Fibroblast of mammary gland (primary cell): ENCODE measurements at regions not wholly inside any gene's neighbourhood (a gene's known extent, or its start where the extent isn't known, plus 50 kb on each side); places are given as distances from the start of the nearest gene placed in this dataset.

ENCODE experiments used
- DNase-seq: peaks from one replicate; pipeline ENCODE4 v3.0.0-alpha.2; 2010; ENCODE audit warnings: low read depth
- H3K4me3 ChIP-seq: 2 replicates; pipeline ENCODE4 v1.5.1; 2011; ENCODE audit warnings: low read depth, mild to moderate bottlenecking, low read length, moderate library complexity; ENCODE audit not compliant: control insufficient read depth
- CTCF ChIP-seq: conservative IDR thresholded peaks from 2 replicates; pipeline ENCODE4 v1.5.1; 2011; ENCODE audit warnings: low read depth, low read length, inconsistent platforms; ENCODE audit not compliant: control insufficient read depth, insufficient read depth

GRCh38 chr4:83873996-83874395 is 338.1 kb downstream of the GPAT3 start:
- H3K4me3 ChIP-seq, result no peak overlapping the region
- no peak for DNase-seq
- no peak for TF ChIP-seq CTCF

GRCh38 chr4:83870328-83870950 is 334.5 kb downstream of the GPAT3 start:
- TF ChIP-seq CTCF, result no peak
- H3K4me3 ChIP-seq, result no peak overlapping the region
- DNase-seq, result no peak

- H3K4me3 ChIP-seq, result no peak overlapping the region
- no peak for TF ChIP-seq CTCF
- DNase-seq, result no peak
These were observed 331.1 kb downstream of the GPAT3 start for GRCh38 chr4:83866834-83867621.

GRCh38 chr4:83865417-83866150 is 329.7 kb downstream of the GPAT3 start:
- DNase-seq, result no peak
- H3K4me3 ChIP-seq, result no peak overlapping the region
- no peak for TF ChIP-seq CTCF

GRCh38 chr4:83864097-83864817 is 328.3 kb downstream of the GPAT3 start:
- TF ChIP-seq CTCF, result no peak
- DNase-seq, result no peak
- H3K4me3 ChIP-seq, result no peak overlapping the region

- DNase-seq, result no peak
- no peak for TF ChIP-seq CTCF
- H3K4me3 ChIP-seq, result no peak overlapping the region
These were observed 326.6 kb downstream of the GPAT3 start for GRCh38 chr4:83862471-83862870.
